ENCODE measurements at regions not wholly inside any gene's neighbourhood (a gene's known extent, or its start where the extent isn't known, plus 50 kb on each side); places are given as distances from the start of the nearest gene placed in this dataset.

DNA sequence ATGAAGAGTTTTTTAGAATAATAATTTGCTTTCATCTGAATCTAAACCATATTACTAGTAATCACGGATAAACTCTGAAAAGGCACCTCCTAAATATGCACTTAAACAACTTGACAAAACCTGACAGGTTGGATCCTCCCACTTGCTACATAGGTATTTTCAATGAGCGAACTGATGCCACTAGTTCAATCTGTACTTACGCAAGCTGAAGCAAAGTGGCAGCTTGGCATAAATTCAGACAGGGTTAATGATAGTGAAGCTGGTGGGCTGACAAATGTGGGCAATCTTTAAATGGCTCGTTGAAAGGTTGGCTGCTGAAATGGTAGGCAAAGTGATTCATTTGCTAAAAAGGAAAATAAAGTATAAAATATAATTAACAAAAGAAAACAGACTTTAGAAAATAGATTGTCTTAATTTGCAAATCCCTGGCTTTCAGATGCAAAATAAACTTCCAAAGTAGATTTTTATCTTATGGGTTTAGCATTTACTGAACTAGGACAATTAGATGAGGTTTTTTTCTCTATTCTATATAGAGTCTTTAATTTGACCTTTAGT, 1713.5 kb upstream of the SLC39A10 start:
- TF ChIP-seq, protein P1, sequence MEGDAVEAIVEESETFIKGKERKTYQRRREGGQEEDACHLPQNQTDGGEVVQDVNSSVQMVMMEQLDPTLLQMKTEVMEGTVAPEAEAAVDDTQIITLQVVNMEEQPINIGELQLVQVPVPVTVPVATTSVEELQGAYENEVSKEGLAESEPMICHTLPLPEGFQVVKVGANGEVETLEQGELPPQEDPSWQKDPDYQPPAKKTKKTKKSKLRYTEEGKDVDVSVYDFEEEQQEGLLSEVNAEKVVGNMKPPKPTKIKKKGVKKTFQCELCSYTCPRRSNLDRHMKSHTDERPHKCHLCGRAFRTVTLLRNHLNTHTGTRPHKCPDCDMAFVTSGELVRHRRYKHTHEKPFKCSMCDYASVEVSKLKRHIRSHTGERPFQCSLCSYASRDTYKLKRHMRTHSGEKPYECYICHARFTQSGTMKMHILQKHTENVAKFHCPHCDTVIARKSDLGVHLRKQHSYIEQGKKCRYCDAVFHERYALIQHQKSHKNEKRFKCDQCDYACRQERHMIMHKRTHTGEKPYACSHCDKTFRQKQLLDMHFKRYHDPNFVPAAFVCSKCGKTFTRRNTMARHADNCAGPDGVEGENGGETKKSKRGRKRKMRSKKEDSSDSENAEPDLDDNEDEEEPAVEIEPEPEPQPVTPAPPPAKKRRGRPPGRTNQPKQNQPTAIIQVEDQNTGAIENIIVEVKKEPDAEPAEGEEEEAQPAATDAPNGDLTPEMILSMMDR (IDR thresholded peaks at IDR 0.05): no peak
- TF ChIP-seq POLR2A (IDR thresholded peaks at IDR 0.05): no peak
